MM.1S (cell line): ENCODE measurements at regions not wholly inside any gene's neighbourhood (a gene's known extent, or its start where the extent isn't known, plus 50 kb on each side); places are given as distances from the start of the nearest gene placed in this dataset.

Experiments used
- CTCF ChIP-seq: fragments of 300-600 bp; sonication (generic); IDR thresholded peaks from 2 replicates; pipeline ENCODE4 v1.5.1; 2016; ENCODE audit warnings: antibody characterized with exemption, low read length, mixed read lengths
- EZH2 ChIP-seq: fragments of 300-600 bp; sonication (generic); optimal IDR thresholded peaks from 2 replicates; pipeline ENCODE3; 2017; ENCODE audit warnings: low read depth, mild to moderate bottlenecking, antibody characterized with exemption, low read length, mixed read lengths
- EZH2phosphoT487 ChIP-seq: fragments of 300-600 bp; sonication (generic); IDR thresholded peaks from 2 replicates; pipeline ENCODE4 v1.6.1; 2018; ENCODE audit warnings: antibody characterized with exemption, low read length

GRCh38 chr5:141773779-141774562, 91.9 kb upstream of the ARAP3 start:
- TF ChIP-seq CTCF (no peak), EZH2 (no peak), EZH2phosphoT487 (no peak)
